HG02938 (cell line): ENCODE measurements at regions not wholly inside any gene's neighbourhood (a gene's known extent, or its start where the extent isn't known, plus 50 kb on each side); places are given as distances from the start of the nearest gene placed in this dataset.
"Not testable (repeated sequence)": the region's sequence is repeated elsewhere in the genome, so short reads cannot be mapped to it uniquely, and the experiment has no call there.

Experiments
- ATAC-seq: cut with Tn5 transposase; IDR thresholded peaks from one replicate; pipeline ENCODE4 v1.9.1; 2021; ENCODE audit warnings: mild to moderate bottlenecking, moderate library complexity; ENCODE audit not compliant: unreplicated experiment

DNA sequence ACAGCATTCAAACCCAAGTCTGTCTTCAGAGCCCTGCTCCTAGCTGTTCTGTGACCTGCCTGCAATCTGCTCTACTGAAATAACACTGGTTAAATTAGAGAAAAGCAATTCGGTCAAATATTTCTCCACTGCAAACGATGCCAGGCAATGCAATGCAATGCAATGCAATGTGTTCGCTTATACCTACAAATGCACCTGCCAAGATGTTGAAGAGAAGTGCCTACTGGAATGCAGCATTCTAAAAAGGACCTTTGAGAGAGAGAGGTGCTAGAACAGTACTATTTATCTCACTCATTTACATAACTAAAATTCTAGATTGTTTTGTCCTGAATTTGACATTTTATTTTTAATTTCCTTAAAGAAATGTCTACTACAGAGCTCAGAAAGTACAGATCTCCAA lies 157.3 kb upstream of the CDK1 start:
- ATAC-seq, result no peak

DNA sequence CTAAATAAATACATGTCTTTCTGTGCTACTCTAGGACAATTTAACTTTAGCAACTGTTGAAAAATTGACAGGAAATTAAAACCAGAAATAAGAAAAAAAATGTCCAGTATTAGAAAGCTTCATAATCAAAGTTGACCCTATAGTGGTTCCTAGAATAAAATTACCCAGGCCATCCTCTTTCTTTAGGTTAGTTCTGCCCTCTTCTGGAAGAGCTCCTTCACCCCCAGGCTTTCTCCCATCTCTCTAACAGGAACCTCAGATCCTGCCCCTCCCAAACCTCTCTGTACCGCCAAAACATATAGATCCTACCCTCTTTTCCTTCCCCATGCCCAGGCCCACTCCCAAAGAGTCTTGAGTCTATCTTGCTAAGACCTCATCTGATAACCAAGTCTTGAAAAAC lies 159.4 kb upstream of the CDK1 start:
- ATAC-seq, result no peak

DNA sequence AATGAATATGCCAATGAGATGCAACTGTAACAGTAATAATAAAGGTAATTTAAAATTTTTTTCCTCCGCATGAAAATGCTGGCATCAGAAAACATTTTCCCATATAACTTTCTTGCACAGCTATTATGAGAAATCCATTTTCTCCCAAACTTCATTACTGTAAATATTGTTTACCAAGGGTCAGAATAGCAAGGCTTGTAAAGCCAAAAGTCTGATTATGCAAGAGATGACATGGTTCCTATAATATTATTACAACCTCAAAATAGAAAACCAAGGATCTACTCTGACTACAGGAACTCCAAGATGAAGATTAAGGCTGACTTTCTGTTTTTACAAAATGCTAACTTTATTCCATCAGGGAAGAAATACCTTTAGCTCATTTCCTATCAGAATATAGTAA lies 162.7 kb upstream of the CDK1 start:
- ATAC-seq, result no peak

DNA sequence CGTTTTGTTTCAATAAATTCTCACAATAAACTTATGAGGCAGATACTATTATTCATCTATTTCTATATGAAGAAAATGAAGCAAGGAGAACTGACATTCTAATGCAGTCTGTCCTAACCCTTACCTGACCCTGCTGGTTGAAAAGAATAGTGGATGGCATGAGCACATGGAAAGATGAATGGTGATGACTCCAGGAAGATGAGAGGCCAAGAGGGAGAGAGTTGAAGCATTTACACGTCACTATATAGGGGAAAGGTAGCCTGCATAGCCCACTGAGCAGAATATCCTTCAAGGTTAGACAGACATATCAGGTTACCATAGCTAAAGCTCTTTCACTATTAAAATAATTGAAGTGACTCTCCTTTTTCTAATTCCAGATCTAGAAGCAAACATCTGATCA lies 163.9 kb upstream of the CDK1 start:
- no peak for ATAC-seq

DNA sequence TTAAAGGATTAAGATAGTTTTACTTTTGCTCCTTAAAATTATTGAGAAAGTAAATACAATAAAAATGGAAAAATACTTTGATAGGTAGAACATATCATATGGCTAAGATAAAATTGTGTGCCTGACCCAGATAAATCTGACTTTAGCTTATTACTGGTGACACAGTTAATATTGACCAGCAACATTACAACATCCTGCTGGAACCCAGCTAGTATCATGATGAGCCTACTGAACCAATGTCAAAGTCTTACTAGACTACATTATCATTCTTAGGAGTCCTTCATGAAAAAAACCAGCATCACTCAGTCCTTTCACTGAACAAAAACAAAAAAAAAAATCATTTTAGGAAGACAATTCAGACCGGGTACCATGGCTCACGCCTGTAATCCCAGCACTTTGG lies 164.8 kb upstream of the CDK1 start:
- ATAC-seq, result no peak

DNA sequence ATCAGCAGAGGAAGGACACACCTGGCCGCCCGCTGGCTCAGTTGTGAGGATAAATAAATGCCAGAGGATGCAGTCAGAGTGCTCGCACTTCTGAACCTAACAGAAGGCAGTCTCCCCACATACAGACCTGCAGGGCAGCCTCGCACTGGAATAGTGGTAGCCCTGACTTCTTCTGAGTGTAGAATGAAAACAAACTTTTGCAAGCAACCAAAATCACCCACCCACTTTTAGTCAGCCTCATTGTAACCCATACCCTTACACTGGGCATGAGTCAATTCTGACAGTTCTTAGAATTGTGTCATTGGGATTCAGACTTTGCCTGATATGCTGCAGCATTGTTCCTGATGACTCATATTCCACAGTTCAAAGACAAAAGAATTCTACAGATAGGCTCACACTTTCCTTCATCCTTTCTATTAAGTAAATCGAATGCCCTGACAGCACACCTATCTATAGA lies 167.0 kb upstream of the CDK1 start:
- no peak for ATAC-seq

DNA sequence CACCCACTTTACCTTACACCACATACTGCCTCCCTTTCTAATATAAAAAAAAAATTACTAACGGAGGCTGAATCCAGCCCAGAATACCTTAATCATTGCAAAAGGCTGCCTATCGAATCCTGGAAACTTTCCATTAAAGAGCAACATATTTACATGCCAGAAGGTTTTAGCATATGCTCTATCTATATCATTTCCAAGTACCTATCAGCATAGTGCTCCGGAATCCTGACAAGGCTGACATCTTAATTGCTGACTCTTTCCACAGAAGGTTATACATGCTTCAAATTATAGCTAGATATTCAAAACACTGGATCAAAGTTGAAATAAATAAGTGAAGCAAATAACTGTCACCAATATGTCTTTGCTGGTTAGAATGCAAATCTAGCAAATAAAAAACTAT lies 170.9 kb upstream of the CDK1 start:
- ATAC-seq, result no peak

DNA sequence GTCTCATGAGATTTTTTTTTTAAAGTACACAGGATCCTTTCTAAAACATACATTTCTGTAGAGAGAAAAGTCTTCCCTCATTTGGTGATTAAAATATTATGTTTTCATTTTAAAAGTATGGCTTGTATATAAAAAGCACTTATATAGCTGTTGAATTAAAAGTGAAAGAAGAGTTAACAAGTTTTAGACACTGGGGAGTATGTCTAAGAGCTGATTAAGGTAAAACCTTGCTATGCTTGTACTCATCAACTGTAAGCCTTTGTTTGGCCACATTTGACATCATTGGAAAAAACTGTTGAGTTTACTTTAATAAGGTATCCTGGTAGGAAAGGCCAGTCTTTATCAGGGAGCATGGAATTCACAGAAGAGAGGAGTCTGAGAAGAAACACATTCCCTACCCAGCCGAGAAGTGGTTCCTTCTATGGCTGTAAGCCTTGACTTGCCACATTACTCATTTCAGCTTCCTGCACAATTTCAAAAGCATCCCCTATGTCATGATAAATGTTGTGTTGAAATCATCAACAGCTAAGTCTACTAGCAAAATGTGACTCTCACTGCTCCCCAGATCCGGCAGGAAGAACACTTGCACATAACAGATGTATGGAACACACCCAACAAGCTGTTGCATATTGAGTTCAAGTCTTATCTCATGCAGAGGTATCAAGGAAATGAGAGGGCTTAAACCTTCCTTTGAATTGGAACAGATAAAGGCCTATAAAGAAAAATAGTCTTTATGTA lies 171.8 kb upstream of the CDK1 start:
- ATAC-seq, result no peak

DNA sequence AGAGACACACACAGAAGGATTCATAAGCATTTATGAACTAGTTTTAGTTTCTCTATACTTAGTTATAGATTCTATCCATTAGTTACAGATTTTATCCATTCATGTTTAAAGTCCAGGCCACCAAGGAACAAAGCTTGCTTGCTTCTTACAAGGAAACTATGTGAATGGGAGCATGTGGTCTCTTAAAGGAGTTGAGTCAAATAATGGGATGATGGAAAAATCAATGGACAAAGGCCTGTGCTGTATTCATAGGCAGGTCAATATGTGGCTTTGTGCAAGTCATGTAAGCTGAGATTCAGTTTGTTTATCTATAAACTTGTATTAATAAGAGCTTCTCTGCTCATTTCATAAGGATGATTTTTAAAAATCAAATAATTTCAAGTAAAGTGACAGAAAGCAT lies 172.8 kb upstream of the CDK1 start:
- ATAC-seq, result no peak

DNA sequence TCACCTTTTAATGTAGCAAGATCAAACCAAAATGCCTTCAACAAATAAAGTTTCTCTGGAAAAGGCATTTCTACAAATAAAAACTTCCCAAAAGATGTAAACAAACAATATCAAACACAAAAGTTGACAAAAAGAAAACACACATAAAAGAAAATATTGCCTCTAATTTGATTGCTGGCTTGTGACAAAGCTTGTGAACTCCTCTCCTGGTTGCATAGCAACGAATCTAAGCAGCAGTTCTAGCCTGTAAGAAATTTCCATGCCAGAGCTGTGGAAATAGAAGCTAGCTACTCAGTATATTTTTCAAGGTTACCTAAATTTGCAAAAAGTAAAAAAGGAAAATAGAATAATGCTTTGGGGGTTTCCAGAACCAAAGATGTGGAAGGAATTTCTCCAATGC lies 173.9 kb upstream of the CDK1 start:
- ATAC-seq, result no peak

DNA sequence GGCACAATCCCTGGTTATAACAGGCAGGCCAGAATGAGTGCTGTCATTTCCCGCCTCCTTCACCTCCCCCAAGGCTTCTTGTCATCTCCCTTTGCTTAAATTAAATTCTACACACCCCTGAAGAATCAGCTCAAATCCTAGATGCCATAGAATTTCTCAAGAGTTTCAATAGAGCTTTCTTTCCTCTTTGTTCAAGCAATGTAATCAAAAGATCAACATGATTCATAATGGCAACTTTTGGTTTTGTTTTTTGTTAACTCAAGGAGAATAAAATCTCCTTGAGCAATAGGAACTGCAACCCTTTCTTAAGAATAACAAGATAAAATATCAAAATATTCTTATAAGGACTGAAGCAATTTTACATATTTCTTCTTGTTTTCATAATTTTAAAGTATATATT lies 180.8 kb upstream of the CDK1 start:
- ATAC-seq, result no peak

DNA sequence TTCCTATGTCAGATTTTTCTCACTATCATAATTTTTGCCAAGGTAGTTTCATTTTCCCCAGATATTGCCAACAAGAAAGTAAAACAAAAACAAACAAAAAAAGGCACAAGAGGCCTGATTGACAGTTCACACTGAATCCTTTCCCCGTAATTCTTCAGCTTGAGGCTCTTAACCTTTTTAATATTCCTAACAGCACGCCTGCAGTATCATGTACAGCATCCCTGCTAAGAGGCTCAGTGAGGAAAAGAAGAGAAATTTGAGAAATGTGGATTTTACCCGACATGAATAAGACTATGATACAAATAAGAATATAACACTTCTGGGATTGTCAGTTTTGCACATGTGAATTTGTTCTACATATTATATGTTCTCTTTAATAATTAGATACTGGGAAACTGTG lies 182.4 kb upstream of the CDK1 start:
- ATAC-seq, result no peak

DNA sequence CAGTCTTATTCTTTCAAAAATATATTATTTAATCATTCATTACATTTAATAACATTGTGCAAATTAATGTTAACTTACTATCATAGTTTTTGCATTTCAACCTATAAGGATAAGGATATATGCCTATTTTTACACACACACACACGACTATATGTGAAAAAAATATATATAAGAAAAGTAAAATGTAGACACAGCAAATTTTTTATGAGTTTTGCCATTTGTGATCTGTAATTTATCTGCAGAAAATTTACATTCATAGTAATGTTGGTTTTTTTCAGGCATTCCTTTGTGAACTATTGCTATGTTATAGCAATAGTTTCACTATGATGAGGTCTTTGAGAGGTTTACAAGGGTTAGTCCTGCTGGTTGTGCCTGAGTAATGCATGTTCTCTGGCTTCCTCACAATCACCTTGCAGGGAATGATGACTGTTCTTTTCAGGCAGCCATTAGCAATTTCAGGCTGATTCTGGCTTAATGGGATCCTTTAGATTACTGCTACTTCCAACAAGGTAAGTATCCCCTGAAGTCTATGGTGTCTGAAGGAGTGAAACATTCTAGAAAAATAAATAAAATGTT lies 183.7 kb upstream of the CDK1 start:
- ATAC-seq, result no peak

DNA sequence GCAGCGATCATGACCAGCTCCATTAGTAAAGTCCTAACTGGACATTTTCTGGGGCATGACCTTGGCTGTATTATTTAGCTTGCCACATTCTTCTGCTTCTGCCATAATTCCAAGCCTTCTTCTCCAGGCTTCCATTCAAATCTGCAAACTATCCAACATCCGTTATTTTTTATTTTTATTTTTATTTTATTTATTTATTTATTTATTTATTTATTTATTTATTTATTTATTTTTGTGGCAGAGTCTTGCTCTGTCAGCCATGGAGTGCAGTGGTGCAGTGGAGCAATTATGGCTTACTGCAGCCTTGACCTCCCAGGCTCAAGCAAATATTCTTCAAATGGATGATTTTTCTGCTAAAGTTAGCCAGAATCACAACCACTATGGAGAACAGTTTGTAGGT lies 187.2 kb upstream of the CDK1 start:
- ATAC-seq, result no peak

DNA sequence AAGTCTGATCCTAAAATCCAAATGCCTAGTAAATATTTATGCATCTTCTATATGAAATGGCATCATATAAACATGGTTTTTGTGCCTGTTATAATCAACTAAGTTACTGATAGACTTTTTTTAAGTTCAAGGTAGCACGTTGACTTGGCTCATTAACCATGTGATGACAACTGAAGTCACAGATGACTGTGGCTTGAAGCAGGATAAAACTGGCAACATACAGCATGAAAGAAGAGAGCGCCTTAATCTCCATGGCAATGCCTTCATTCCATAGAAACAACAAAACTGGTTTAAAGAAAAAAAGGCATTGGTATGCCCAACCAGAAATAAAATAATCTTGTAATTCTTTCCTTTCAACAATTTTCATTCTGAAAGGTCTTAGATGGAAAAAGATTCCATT lies 188.9 kb upstream of the CDK1 start:
- ATAC-seq, result no peak

DNA sequence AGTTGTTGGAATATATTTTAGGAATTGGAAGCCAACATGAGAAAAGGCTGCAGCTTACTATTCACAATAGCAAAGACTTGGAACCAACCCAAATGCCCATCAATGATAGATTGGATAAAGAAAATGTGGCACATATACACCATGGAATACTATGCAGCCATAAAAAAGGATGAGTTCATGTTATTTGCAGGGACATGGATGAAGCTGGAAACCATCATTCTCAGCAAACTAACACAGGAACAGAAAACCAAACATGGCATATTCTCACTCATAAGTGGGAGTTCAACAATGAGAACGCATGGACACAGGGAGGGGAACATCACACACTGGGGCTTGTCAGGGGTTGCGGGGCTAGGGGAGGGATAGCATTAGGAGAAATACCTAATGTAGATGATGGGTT lies 192.1 kb upstream of the ANK3 start:
- not testable (repeated sequence) for ATAC-seq

DNA sequence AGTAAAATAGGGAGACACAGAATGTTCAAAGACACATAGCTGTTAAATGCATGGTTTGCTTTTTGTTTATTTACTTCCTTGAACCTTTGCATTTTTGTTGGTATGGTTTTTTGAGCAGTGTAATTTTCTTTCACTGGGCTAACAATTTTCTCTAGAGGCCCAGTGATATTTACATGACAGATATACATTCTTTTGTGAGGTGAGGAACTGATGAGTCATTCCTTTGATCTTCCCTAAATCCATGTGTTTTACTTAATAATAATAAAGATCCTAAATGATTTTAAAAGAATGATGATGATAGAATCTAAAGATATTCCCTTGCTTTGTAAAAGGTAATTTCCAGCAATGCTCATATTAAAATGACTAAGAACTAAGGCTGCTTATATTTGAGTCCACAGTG lies 188.5 kb upstream of the ANK3 start:
- ATAC-seq, result no peak

DNA sequence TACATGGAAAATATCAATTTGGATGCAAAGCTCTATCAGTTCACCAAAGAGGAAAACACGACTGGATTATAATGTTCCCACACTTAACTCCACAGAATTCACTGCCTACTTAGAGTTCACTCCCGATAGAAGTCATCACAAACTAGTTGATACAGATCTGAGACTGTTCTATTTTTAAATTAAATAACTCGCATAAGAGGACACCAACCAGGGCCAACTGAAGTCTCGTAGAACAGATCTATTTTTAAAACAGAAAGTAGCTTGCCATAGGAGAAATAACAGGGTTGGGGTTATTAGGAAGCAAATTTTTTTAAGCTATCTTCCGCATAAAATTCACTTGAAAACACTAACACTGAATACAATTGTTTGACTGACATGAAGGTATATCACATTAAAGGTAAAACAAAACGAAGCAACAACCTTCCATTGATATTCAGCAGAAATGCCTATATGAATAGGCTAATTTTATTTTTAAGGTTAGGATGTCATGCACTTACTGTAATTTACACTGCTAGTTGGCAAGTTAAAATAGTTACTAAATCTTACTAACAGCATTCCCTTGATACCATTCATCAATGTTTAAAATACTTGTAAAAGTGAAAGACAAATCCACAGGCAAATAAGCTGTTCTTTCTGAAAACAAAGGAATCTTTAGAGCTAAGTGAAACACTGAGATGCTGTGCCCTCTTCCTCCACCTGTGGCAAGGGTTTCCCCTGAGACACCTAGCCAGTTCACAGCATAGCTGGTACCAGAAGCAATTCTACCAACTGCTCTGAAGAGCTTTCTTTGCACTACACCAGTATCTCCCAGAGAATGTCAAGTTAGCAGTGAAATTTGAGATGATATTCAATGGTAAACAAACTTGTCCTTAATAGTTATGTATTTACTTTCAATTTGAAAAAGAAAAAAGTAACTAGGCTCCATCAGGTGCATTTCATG lies 186.7 kb upstream of the ANK3 start:
- no peak for ATAC-seq

DNA sequence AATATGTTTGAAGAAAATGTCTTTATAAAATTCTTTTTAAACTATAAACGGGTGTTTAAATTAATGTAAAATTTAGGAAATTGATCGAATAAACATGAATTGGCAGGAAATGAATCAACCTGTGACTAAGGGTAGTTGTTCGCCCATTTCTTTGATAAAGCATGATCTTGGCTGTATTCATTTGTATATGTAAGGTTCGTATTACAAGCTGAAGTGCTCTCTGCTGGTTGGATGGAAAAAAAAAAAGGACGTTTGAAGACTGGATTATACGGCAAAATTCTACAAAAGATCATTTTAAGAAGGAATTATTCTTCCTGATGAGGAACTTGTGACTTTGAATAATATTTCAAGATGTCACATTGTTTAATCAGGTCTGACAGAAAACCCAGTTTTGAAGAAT lies 185.4 kb upstream of the ANK3 start:
- ATAC-seq, result no peak

DNA sequence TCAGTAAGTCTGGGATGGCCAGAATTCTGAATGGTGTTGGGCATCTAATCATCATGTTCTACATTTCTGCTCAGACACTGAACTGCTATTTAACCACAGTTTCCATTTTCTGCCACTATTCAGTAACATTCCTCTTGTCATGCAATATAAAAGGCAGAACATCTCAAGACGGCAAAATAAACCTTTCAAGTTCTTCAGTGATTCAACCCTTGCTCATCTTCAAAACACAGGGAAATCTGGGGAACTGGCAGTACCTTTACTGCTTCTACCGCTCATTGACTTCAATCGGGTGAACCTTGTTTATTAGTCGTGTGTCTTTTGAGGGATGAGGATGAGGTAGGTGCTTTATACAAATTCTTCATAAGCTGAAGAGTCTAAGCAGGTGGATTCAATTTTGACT lies 184.7 kb upstream of the ANK3 start:
- no peak for ATAC-seq

DNA sequence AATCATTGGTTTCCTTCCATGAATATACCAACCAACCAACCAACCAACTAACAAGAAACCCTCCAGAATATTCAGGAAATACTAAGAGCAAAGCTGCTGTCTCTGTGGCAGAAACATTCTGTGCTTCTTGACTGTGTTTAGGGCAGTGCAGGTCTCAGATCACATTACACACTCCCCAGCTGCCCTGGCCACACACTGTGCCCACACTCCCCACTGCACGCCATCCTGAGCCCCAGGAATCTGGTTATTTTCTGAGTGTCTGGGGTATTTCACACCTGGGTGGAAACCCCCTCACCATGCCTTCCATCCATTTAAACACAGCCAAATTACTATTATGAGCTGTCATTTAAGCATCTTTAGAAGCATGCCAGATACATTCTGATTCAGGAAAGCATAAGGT lies 183.7 kb upstream of the ANK3 start:
- ATAC-seq, result no peak
